Suppressor macrophage treated with lipopolysaccharide for 4 hours (primary cell): ENCODE measurements at regions not wholly inside any gene's neighbourhood (a gene's known extent, or its start where the extent isn't known, plus 50 kb on each side); places are given as distances from the start of the nearest gene placed in this dataset.

Experiments
- DNase-seq: peaks from one replicate; pipeline ENCODE4 v3.0.0-alpha.2; 2020

DNA sequence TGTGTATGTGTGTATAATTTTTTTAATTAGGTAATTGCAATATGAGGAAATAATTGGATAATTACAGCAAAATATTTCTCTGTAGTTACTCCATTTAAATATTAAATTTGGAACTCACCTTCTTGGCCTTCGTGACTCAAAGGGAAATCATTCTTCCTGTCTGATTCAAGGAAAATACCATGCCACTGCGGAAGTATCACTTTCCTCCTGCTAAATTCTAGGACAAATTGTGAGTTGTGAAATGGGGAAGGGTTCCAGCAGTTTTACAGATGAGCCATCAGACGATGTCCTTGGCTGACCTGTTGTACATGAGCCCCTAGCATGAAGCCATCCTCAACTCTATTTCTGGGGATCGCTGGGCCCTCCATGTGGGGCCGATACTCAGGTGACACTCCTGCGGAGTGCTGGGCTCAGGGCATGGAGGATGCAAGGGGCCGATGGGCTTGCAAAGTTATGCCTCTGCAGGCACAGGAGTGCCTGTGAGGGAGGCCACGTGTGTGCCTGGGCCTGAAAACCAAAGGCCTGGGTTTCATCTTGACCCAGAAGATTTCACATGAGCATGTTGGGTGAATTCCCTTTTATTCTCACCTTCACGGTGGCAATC, 179.6 kb upstream of the TCERG1L start:
- no peak for DNase-seq

DNA sequence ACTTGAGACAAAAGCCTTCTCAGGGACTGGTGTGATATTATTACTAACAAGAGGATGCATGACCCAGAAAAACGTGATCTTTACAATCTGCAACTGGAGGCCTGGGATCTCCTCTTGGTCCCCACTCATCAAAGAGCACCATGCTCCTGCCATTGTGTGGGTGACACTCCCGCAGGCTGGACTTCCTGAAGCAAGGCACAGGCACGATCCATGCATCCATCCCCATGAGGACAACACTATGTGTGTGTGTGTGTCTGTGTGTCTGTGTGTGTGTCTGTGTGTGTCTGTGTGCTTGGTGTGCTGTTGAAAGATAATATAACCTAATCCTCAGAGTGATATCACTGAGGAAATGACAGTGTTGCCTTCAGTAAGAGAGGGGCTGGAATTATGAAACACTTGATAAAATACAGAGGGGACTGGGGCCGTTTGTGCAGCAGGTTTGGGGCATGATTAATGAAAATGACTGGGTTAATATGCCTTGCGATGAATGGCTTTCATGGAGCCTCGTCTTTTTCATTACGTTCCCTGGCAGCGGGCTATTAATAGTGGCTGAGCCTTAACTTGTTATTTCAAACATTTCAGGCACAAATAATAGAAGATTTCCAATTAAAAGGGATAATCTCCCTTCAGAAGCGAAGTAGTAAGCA, 180.8 kb upstream of the TCERG1L start:
- no peak for DNase-seq

DNA sequence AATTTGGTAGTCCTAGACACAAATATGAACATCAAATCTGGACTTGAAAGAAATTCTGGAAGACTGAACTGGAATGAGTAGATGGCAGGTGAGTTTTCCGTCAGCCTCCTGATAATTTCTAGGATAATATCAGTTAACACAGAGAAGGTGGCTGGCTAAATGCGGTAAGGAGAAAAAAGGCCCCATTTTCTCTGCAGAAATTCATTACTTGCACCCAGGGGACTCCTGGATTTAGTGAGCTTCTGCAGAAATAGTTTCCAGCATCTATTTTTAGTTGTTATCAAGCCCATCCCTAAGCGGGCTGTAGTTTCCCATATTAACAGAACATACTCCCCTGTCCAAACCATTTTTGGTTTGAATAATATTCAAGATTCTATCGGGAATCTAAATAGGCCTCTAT, 181.9 kb upstream of the TCERG1L start:
- no peak for DNase-seq

DNA sequence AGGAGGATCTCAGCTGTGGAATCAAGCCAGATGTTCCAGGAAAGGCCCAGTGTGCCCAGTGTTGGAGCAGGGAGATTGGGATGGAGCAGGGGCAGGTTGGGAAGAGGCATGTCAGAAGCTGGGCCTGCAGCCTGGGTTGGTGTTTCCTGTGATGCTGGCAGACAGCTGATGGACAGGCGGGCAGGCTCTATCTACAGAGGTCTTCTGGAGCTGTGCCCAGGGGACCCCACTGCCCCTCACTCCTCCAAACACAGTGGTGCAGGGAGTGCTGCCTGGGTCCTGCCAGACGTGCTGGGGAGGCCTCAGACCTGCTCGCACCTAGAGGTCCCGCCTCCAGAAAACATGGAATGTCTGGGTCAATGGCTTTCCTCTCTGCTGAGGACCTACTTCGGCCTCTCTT, 182.9 kb upstream of the TCERG1L start:
- DNase-seq = no peak

DNA sequence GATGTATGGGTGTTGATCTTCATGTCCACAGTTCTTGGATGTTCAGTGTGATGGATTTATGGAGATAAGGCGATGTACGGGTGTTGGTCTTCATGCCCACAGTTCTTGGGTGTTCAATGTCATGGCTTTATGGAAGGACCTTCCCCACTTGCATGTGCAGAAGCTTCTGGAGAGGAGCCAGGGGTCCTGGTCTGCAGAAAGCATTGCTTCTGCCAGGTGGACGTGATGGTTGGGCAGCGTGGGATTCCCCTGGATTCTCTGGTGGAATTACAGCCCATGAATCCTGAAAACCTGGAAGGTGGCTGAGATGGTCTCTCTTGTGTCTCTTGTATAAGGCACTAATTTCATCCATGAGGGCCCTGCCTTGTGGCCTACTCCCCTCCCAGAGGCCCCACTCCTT, 183.7 kb upstream of the TCERG1L start:
- DNase-seq = no peak

DNA sequence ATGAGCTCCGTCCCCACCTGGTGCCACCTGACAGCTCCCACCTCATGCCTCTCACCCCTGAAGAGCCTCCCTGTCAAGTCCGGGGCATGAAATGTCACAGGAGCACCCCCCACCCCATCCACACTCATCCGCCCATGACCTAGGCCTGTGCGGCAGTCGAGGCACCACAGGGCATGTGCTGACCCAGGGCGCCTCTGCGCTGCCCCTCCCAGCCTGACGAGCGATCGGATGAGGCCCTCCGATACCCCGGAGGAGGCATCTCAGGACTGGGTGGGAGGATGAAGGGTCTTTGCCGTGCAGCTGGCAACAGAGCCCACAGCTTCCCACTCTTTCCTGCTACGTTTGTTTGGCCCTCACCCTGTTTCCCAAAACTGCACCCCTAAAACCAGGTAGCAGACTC, 184.4 kb upstream of the TCERG1L start:
- DNase-seq = no peak

DNA sequence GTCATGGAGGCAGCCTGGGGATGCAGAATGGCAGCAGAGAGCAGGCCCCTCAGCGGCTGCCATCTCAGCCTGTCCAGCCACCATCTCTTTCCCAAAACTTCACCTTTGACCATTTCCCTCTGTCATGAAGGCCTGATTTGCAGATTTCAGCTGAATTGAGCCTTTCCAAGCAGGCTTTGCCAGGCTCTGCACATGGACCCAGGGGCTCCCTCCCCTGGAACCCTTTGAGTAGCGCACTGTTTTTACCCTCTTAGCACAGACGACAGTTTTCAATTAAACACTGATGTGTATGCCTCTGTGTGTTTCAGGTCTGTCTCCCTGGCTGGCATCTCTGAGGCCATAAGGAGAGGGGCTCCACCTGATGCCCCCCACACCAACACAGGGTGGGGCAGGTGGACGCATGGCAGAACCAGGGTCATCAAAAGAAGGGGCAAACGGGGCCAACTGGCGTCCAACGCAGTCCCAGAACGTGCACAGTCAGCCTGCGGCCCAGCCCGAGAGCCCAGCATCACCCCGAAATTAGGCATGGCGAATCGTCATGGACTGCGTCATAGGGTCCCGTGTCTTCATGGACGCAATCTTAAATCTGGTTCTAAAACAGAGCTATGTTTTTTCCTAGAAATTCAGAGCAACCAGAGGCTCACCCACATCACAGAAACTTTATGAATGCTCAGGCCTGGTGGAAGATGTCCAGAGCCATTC, 185.0 kb upstream of the TCERG1L start:
- DNase-seq = no peak

DNA sequence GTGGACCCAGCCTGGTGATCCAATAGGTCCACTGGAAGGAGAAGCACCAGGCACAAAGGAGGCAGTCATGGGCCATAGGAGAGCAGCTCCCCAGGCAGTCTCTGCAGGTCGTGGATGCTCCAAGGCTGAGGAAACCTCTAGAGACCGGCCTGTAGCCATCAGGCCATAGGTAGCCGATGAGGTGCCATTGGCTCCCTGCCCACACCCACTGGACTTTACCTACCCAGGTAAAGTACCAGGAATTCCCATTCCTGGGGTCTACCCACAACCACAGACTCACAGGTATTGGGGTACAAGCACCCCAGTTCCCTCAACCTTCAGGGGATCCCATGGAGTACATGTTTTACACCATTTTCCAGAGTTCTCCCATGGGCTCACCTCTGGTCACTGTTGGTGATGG, 188.0 kb upstream of the TCERG1L start:
- DNase-seq = no peak

DNA sequence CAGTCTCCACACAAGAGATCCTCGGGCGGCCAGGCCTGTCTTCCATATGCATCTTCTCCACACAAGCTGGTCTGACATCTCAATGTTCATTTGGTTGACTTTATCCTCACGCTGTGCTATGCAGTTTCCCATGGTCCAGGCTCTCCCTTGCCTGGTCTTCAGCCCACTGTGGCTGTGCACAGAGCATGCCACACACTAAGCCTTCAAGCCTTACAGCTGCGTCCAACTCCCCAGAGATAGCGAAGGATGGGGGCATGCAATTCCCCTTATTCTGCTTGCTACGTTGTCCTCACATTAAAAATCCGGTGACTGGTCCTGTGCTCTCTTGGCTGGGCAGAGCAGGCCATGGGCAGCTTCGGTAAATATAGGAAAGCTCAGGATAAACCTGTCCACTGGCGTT, 188.7 kb upstream of the TCERG1L start:
- no peak for DNase-seq

DNA sequence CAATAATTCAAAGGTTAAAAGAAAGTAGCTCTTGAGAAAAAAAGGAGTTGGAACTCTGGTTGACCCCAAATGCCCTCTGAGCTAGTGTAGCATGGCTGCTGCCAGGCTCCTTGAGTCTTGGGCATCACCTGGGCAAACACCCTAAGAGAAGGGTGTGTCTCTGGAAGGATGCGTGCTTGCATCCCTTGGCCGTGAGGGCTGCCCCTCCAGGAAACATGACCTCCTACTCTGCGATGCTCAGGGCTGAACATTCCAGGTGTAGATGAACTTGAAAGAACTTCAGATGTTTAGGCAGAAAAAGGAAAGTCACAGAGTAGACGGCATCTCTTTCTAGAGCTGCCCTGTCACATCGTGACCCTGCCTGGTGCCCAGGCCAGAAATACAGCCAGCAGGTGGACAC, 189.4 kb upstream of the TCERG1L start:
- DNase-seq = no peak

DNA sequence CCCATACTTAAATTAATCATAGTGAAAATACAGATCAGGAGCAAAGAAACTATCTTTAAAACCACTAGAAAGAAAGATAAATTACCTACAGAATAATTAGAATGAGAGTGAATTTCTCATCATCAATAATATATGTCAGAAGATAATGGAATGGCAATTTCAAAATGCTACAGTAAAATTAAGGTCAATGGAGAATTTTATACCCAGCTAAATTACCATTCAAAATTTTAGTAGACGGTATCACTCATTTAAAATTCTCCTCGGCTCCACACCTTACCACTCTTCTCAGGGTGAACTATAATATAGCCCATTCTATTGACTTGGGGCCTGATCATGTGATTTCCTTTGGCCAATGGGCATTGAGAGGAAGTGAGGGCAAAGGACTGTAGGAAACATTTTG, 192.5 kb upstream of the TCERG1L start:
- no peak for DNase-seq

DNA sequence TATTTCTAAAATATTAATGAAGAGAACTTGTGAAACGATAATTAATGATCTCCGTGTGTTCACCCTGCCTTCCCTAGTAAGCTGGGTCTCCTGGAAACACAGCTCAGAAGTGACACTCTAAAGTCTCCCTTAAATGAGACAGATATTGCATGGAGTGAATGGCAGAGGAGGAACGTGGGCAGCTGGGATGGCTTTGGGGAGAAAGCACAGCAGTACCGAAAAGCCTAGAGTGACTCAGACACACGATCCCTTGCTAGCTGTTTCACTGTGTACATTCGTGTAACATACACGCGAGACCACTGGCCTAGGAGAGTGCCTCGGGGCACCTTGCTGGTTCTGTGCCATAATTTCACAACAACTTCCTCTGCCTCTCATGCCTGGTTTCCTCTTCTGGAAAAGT, 199.9 kb upstream of the TCERG1L start:
- DNase-seq = no peak

DNA sequence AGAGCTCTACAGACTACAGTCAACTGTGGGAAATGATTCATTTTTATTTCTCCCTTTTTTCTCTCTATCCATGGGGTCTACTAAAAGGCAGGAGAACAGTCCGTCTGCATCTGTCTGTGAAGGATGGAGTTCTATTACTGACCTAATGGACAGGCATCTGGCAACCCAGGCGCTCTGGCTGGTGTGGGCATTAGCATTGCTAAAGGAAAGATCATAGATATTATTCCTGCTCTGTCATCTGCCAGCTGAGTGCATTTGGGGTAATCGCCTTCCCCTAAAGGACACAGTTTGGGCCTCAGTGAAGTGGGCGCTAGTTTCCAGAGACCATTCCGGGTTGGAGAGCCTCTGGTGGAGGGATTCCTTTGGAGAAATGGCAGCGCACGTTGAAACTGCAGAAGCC, 201.3 kb upstream of the TCERG1L start:
- no peak for DNase-seq

DNA sequence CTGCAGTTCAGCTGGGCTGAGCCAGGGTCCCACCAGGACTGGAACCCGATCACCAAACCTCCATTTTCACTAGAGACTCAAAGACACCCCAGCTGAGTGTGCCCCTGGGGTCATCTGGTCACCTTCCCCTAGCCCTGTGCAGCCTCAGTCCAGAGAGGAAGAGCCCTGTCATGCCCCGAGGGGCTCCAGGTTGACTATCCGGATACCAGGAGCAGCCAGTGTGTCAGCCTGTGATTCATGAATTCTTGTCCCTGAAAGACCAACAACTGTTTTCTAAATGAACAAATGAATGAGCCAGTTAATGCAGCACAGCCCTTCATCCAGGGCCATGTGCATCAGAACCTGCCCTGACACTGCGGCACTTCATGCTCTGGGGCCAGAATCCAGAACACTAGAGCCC, 201.9 kb upstream of the TCERG1L start:
- DNase-seq = no peak

DNA sequence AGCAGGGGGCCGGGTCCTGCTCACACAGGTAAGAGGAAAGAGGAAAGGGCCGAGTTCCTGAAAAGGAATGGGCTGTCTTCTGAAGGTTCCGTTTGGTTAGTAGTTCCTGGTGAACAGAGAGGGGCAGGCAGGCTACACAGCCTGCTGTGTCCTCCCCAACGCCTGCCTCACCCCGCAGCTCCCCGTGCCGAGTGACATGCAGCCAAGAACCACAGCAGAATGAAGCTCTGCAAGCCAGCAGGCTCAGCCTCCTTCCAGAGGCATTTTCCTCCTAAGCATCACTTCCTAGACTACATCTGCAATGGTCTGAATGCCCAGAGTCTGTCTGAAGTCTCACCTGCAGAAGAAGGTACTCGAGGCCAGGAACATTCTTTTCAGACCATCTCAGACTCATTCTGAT, 202.4 kb upstream of the TCERG1L start:
- no peak for DNase-seq

DNA sequence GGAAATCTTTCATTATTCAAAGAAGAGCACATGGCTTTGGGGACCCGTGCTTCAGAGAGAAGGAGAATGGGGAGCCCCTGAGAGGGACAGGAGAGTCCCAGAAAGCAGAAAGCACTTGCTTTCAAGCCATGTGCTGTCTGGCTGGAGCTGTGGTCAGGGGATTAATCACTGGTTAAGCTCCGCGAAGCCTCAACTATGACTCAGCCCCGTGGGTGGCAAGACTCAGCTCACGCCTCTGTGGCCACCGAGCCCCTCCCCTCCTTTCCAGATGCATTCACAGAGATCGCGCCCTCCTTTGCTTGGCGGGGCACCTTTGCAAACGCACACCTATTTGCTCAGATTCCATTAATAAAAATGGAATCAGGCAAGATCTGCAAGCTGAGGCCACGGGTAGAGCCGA, 202.9 kb upstream of the TCERG1L start:
- DNase-seq = no peak

DNA sequence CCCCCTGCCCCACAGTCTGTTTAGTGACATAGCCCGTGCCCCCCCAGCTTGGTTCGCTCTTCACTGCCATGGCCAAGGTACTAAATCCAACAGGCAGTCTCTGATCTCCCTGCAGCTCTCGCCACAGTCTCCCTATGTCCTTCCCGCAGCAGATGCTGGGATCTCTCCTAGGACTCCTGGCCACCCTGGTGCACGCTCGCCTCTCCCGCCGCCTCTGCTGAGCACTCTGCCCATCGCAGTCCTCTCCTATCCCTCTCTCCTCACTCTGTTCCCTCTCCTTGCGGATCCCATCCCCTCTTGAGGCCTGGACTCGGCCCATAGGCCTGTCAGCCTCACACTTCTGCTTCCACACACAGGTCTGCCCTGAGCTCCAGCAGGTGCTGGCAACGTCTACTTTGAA, 204.8 kb upstream of the TCERG1L start:
- DNase-seq = no peak

DNA sequence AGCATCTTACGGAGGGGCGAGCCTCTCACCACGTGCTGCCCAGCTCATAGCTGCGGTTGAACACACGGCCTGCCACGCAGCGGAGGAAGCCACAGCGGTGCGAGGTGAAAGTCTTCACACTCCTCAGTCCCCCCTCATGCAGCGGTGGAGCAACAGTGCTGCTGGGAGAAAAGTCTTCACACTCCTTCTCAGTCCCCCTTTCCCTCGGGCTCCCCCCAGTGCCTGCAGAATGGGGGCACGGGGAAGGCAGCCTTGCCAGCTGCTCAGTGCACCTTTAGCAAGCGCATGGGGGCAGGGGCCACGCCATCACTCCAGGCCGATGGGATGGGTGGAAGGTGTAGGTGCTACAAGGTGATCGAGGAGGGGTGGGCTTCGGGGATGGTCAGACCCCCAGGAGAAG, 206.3 kb upstream of the TCERG1L start:
- no peak for DNase-seq

DNA sequence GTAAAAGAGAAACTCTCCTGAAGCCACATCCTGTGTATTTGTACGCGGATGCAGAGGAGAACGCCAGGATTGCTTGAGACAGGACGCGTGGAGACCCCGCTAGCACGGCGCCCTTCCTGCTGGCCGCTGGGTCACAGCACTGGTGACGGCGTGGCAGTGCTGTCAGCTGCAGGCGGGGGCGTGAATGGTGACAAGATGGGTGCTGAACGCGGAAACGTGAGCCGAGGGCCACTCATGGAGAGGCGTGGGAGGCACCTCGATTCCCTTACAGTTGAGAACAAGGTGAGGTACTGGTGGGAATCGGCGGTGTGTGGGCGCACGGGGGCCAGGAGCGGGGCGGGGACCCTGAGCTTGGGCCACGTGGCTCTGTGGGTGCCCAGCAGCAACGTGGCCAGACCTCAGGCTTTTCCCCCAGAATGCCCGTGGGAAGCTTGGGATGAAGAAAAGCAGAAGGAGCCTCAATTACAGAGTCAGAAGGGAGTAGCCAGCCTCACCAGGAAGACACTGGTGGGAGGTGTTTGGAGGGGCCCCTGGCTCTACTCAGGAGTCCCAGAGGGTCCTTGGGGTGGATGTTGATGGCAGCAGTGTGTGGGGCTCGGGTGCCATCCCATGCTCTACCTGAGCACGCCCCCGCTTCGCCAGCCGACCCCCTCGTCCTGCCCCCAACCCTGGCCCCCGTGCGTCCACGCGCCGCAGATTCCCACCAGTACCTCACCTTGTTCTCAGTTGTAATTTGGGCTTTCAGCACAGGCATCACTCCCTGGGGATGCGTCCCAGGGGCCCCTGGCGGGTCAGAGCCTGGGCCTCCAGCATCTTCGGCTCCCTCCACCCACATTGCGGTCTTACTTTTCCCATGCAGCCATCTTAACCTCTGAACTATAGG, 208.4 kb upstream of the TCERG1L start:
- no peak for DNase-seq

DNA sequence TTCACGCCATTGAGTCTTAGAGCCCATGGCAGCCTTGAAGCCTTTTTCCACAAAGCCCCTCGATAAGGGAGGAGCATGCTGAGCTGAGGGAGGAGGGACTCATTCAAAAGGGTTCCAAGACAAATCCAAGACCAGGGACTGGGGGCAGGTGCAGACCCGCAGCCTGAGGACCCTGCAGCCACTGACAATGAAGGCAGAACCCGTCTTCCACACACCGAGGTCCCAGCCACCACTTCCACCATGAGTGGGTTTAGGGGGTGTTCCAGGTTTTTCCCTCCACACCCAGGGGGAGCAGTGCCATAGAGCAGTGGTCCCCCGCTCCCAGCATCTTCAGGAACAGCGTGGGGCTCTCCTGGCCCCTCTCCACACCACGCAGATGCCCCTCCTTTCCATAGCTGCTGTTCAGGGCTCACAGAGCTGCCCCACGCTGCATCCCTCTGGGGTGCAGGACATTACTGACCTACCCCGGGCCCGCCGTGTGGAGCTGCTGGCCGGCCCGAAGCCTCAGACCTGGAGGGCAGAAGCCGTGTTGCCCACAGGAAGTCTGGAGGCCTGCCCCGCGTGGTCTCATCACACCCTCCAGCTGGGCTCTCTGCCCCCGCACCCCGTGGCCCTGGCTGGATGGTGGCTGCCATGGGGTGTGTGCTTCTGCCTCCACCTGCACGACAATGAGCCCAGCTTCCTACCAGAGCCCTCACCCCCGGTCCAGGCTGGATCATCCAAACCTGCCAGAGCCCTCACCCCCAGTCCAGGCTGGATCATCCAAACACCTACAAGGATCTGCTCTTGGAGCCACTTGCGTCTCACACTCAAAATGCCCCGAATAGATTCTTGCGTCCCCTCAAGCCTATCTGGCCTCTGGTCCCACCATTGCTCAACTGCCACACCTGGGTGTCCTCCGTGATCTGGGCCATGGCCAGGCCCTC, 220.0 kb upstream of the TCERG1L start:
- DNase-seq = no peak

DNA sequence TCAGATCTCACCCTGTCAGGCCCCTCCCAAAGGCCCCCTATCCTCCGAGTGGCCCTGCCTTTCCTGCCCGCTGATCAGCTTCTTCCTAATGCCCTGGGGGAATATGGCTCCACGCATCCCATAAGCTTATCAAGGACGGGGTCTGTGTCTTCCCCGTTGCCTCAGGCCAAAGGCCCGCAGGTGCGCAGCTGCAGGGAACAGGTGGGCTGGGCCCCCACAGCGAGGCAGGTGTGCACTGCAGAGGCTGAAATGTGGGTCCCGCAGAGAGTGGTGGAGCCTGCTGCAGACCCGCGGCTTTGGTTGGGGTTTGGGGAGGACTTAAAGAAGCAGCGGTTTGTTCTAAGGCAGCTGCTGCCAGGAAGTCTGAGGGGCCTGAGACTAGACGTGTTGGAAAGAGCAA, 220.8 kb upstream of the TCERG1L start:
- DNase-seq = no peak

DNA sequence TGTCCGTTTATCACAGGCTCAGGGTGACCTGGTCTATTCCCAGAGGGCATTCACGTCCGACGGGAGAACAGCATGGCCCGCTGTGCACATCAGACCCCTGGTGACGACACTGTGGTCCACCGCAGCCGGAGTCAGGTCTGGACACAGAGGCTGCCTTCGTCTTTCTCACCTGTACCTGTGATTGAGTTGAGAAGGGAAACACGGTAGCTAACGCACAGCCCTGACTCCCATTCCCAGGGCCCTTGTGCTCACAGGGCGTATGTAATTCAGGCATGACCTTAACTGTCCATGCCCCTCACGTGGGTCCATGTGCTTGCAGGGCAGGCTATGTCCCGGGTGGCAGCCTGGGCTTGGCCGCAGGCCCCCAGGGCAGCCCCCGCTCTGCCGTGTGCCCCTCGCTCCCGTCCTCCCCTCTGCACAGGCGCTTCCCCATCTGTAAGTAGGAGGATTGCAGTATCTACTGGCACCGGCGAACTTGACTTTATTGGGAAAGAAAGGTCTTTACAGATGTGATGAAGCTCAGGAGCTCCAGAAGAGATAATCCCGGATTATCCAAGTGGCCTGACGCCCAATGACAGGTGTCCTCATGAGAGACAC, 221.3 kb upstream of the TCERG1L start:
- no peak for DNase-seq
